Astrocyte (in vitro differentiated cells and primary cell): ENCODE measurements at regions not wholly inside any gene's neighbourhood (a gene's known extent, or its start where the extent isn't known, plus 50 kb on each side); places are given as distances from the start of the nearest gene placed in this dataset.

Experiments
- DNase-seq: peaks from one replicate; pipeline ENCODE4 v3.0.0-alpha.2; 2010; ENCODE audit warnings: low read depth
- FAIRE-seq: peaks from 2 replicates; lab custom pipeline; 2011; peaks lifted over from hg19 to GRCh38; lab: Jason Lieb, UNC
- H2AFZ ChIP-seq: 2 replicates; pipeline ENCODE4 v1.6.0; 2012; ENCODE audit warnings: low read depth, low read length, inconsistent platforms
- H3K27ac ChIP-seq: 2 replicates; pipeline ENCODE4 v1.5.1; 2011; ENCODE audit warnings: low read depth, low read length, inconsistent platforms
- H3K27me3 ChIP-seq: 2 replicates; pipeline ENCODE4 v1.6.0; 2011; ENCODE audit warnings: low read length, inconsistent platforms; ENCODE audit not compliant: insufficient read depth
- H3K36me3 ChIP-seq: 2 replicates; pipeline ENCODE4 v1.5.1; 2011; ENCODE audit warnings: low read length, inconsistent platforms; ENCODE audit not compliant: insufficient read depth
- H3K4me1 ChIP-seq: 2 replicates; pipeline ENCODE4 v1.5.1; 2011; ENCODE audit warnings: low read length, inconsistent platforms; ENCODE audit not compliant: insufficient read depth
- H3K4me2 ChIP-seq: 2 replicates; pipeline ENCODE4 v1.6.0; 2012; ENCODE audit warnings: low read length, inconsistent platforms
- H3K4me3 ChIP-seq: 2 replicates; pipeline ENCODE4 v1.5.1; 2011; ENCODE audit warnings: low read depth, mild to moderate bottlenecking, low read length, inconsistent platforms; ENCODE audit not compliant: insufficient read depth
- H3K79me2 ChIP-seq: 2 replicates; pipeline ENCODE4 v1.6.0; 2012; ENCODE audit warnings: mild to moderate bottlenecking, low read length, inconsistent platforms; ENCODE audit not compliant: insufficient read depth
- H3K9ac ChIP-seq: 2 replicates; pipeline ENCODE4 v1.6.0; 2012; ENCODE audit warnings: mild to moderate bottlenecking, low read length, inconsistent platforms
- H3K9me3 ChIP-seq: 2 replicates; pipeline ENCODE4 v1.5.1; 2012; ENCODE audit warnings: low read depth, mild to moderate bottlenecking, low read length, inconsistent platforms; ENCODE audit not compliant: insufficient read depth
- H4K20me1 ChIP-seq: 2 replicates; pipeline ENCODE4 v1.6.0; 2012; ENCODE audit warnings: low read length, inconsistent platforms; ENCODE audit not compliant: insufficient read depth
- H3K27ac Mint-ChIP-seq: one replicate; pipeline ENCODE4 v1.8.0; 2021; ENCODE audit warnings: mild to moderate bottlenecking, mixed read lengths; ENCODE audit not compliant: unreplicated experiment
- H3K27me3 Mint-ChIP-seq: one replicate; pipeline ENCODE4 v1.8.0; 2021; ENCODE audit warnings: low read depth, mixed read lengths; ENCODE audit not compliant: unreplicated experiment
- H3K36me3 Mint-ChIP-seq: one replicate; pipeline ENCODE4 v1.8.0; 2021; ENCODE audit warnings: low read depth, mixed read lengths; ENCODE audit not compliant: unreplicated experiment
- H3K4me1 Mint-ChIP-seq: one replicate; pipeline ENCODE4 v1.8.0; 2021; ENCODE audit warnings: low read depth, mixed read lengths; ENCODE audit not compliant: unreplicated experiment
- H3K4me3 Mint-ChIP-seq: one replicate; pipeline ENCODE4 v1.8.0; 2021; ENCODE audit warnings: mild to moderate bottlenecking, moderate library complexity, mixed read lengths; ENCODE audit not compliant: unreplicated experiment
- H3K9me3 Mint-ChIP-seq: one replicate; pipeline ENCODE4 v1.8.0; 2021; ENCODE audit warnings: mild to moderate bottlenecking, mixed read lengths; ENCODE audit not compliant: unreplicated experiment
- EZH2 ChIP-seq: IDR thresholded peaks from 2 replicates; pipeline ENCODE4 v1.6.1; 2012; ENCODE audit warnings: mild to moderate bottlenecking, low read length, inconsistent platforms; ENCODE audit not compliant: insufficient read depth
- TF ChIP-seq, protein P1 (sequence below): IDR thresholded peaks from 2 replicates; pipeline ENCODE4 v1.5.1; 2011; ENCODE audit warnings: low read depth, mild to moderate bottlenecking, inconsistent platforms, low read length, moderate library complexity; ENCODE audit not compliant: insufficient read depth

DNA sequence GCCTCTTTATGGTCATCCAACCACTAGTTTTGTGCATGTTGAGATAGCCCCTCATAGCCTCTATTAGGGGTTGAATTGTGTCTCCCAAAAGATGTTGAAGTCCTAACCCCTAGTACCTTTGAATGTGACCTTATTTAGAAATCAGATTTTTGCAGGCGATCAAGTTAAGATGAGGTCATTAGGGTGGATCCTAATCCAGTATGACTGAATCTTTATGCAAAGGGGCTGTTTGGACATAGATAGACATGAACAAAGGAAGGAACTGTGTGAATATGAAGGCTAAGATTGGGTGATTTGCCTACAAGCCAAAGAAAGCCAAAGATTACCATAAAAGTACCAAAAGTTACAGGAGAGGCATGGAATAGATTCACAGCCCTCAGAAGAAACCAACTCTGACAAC, 209.6 kb downstream of the NUAK1 start:
- Histone ChIP-seq H3K27me3 (no peaks in the 10 kb centered on the region), H3K9ac (no peak overlapping the region), H3K4me1 (peaks cover 8% of the 10 kb centered on the region), H3K27ac (no peak overlapping the region), H3K4me3 (no peak overlapping the region), H2AFZ (no peak overlapping the region), H3K9me3 (no peaks in the 10 kb centered on the region), H4K20me1 (no peaks in the 10 kb centered on the region), H3K4me2 (no peak overlapping the region), H3K79me2 (no peaks in the 10 kb centered on the region), H3K36me3 (no peaks in the 10 kb centered on the region)
- Mint-ChIP-seq H3K27ac (no peak overlapping the region), H3K4me1 (peaks cover 12% of the 10 kb centered on the region), H3K4me3 (no peak overlapping the region), H3K36me3 (peaks cover 2% of the 10 kb centered on the region), H3K9me3 (no peaks in the 10 kb centered on the region), H3K27me3 (no peaks in the 10 kb centered on the region)
- FAIRE-seq: no peak
- no peak for DNase-seq
- TF ChIP-seq, protein P1, sequence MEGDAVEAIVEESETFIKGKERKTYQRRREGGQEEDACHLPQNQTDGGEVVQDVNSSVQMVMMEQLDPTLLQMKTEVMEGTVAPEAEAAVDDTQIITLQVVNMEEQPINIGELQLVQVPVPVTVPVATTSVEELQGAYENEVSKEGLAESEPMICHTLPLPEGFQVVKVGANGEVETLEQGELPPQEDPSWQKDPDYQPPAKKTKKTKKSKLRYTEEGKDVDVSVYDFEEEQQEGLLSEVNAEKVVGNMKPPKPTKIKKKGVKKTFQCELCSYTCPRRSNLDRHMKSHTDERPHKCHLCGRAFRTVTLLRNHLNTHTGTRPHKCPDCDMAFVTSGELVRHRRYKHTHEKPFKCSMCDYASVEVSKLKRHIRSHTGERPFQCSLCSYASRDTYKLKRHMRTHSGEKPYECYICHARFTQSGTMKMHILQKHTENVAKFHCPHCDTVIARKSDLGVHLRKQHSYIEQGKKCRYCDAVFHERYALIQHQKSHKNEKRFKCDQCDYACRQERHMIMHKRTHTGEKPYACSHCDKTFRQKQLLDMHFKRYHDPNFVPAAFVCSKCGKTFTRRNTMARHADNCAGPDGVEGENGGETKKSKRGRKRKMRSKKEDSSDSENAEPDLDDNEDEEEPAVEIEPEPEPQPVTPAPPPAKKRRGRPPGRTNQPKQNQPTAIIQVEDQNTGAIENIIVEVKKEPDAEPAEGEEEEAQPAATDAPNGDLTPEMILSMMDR: no peak
- TF ChIP-seq EZH2: no peak

DNA sequence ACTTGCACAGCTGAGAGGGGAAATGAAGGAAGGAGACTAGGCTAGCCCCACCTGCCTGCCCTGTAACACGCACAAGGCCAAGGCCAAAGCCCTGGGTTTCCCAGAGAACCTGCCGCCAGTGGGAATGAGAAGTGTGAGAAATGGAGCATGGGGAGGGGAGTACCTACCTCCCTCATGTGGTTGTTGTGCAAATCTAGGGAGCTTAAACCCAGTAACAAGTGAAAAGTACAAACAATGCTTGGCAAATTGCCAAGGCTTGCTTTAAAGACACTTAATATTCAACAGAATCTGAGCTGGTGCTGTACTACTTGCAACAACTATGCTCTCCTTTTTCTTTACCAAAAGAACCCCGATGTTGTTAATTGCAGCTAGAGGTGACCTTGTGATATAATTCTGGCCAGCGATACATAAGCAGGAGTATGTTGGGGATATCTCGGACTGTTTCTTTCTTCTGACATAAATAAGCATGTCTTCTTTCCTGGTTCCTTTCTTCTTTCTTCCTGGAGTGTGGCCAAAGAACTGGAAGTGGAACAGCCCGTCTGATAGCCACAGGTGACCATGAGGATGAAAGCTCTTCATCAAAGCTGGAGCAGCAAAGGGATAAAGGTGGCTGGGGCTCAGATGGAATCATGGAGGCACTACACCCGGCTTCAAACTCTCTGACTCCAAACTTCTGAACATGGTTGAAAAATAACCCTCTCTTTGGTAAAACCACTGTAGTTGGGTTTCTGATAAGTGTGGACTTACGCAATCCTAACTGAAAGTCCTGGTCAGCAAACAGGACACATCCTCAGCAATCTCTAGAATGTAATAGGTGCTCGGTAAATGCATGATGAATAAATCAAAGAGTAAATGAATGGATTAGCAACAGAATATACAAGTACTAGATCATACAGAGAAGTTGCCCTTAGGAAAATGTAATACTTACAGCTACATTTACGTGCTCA, 207.9 kb downstream of the NUAK1 start:
- Histone ChIP-seq H3K27ac (no peak overlapping the region), H3K9ac (no peak overlapping the region), H2AFZ (no peak overlapping the region), H3K9me3 (no peaks in the 10 kb centered on the region), H4K20me1 (no peaks in the 10 kb centered on the region), H3K36me3 (no peaks in the 10 kb centered on the region), H3K27me3 (no peaks in the 10 kb centered on the region), H3K79me2 (no peaks in the 10 kb centered on the region), H3K4me2 (no peak overlapping the region), H3K4me3 (no peak overlapping the region), H3K4me1 (peaks cover 23% of the 10 kb centered on the region)
- no peaks in the 10 kb centered on the region for H3K9me3 Mint-ChIP-seq
- no peak overlapping the region for H3K4me3 Mint-ChIP-seq
- TF ChIP-seq, protein P1: no peak
- TF ChIP-seq EZH2: no peak
- H3K27me3 Mint-ChIP-seq: no peaks in the 10 kb centered on the region
- peaks cover 28% of the 10 kb centered on the region for H3K4me1 Mint-ChIP-seq
- DNase-seq (no peak), FAIRE-seq (no peak)
- peaks cover 2% of the 10 kb centered on the region for H3K36me3 Mint-ChIP-seq
- no peak overlapping the region for H3K27ac Mint-ChIP-seq
